Endodermal cell (in vitro differentiated cells): ENCODE measurements at regions not wholly inside any gene's neighbourhood (a gene's known extent, or its start where the extent isn't known, plus 50 kb on each side); places are given as distances from the start of the nearest gene placed in this dataset.

ENCODE experiments used
- DNase-seq: peaks from one replicate; pipeline ENCODE4 v3.0.0-alpha.2; 2017
- H3K27ac ChIP-seq: 2 replicates; pipeline ENCODE4 v1.5.1; 2013; ENCODE audit warnings: mild to moderate bottlenecking, low read depth, low read length, moderate library complexity
- H3K27me3 ChIP-seq: 2 replicates; pipeline ENCODE4 v1.6.1; 2013; ENCODE audit warnings: mild to moderate bottlenecking, low read length, moderate library complexity; ENCODE audit not compliant: insufficient read depth, control insufficient read depth, poor library complexity, severe bottlenecking
- H3K36me3 ChIP-seq: 2 replicates; pipeline ENCODE4 v1.7.0; 2013; ENCODE audit warnings: mild to moderate bottlenecking, low read length, moderate library complexity; ENCODE audit not compliant: control insufficient read depth, insufficient read depth
- H3K4me1 ChIP-seq: one replicate; pipeline ENCODE4 v1.7.0; 2013; ENCODE audit warnings: low read length; ENCODE audit not compliant: control insufficient read depth, insufficient read depth
- H3K4me3 ChIP-seq: 2 replicates; pipeline ENCODE4 v1.5.1; 2013; ENCODE audit warnings: mild to moderate bottlenecking, low read length, moderate library complexity
- H3K9ac ChIP-seq: 2 replicates; pipeline ENCODE4 v1.6.1; 2013; ENCODE audit warnings: mild to moderate bottlenecking, low read length, moderate library complexity; ENCODE audit not compliant: poor library complexity, severe bottlenecking; ENCODE audit errors: extremely low read depth
- H3K9me3 ChIP-seq: 2 replicates; pipeline ENCODE4 v1.6.1; 2013; ENCODE audit warnings: mild to moderate bottlenecking, low read length, moderate library complexity; ENCODE audit not compliant: control insufficient read depth
- H3K27ac Mint-ChIP-seq: 2 replicates; pipeline ENCODE4 v1.8.0; 2020; ENCODE audit warnings: mixed read lengths
- H3K27me3 Mint-ChIP-seq: 2 replicates; pipeline ENCODE4 v1.8.0; 2021; ENCODE audit warnings: mild to moderate bottlenecking, mixed read lengths; ENCODE audit not compliant: insufficient read depth
- H3K36me3 Mint-ChIP-seq: 2 replicates; pipeline ENCODE4 v1.8.0; 2020; ENCODE audit warnings: low read depth, mixed read lengths
- H3K4me1 Mint-ChIP-seq: 2 replicates; pipeline ENCODE4 v1.8.0; 2020; ENCODE audit warnings: mixed read lengths
- H3K4me3 Mint-ChIP-seq: 2 replicates; pipeline ENCODE4 v1.8.0; 2020; ENCODE audit warnings: mild to moderate bottlenecking, moderate library complexity, mixed read lengths
- H3K9me3 Mint-ChIP-seq: 2 replicates; pipeline ENCODE4 v1.8.0; 2020; ENCODE audit warnings: mild to moderate bottlenecking, mixed read lengths
- CTCF ChIP-seq: fragments of 200-600 bp; sonication (generic); conservative IDR thresholded peaks from 2 replicates; pipeline ENCODE4 v1.5.0; 2021; ENCODE audit warnings: antibody characterized with exemption, mild to moderate bottlenecking
- WGBS, 2 experiments: methylation state at CpG; one replicate each; pipeline versions ENCODE4 v1.1.5 to v1.1.7; 2013; ENCODE audit warnings: missing lambda C conversion rate in 2 of 2, mixed read lengths in 1 of 2; ENCODE audit not compliant: insufficient coverage in 1 of 2, insufficient read length in 1 of 2; 5-methylcytosine and 5-hydroxymethylcytosine counted together

- peak; percentile 44 for DNase-seq
- no peak overlapping the region for H3K27ac Mint-ChIP-seq
- no peaks in the 10 kb centered on the region for H3K27me3 Mint-ChIP-seq
- H3K36me3 ChIP-seq: no peaks in the 10 kb centered on the region
- no peaks in the 10 kb centered on the region for H3K9me3 Mint-ChIP-seq
- TF ChIP-seq CTCF: no peak
- no peak overlapping the region for H3K27ac ChIP-seq
- H3K9ac ChIP-seq: no peak overlapping the region
- no peaks in the 10 kb centered on the region for H3K4me1 ChIP-seq
- H3K4me3 ChIP-seq: no peak overlapping the region
- no peak overlapping the region for H3K4me3 Mint-ChIP-seq
- H3K36me3 Mint-ChIP-seq: no peaks in the 10 kb centered on the region
- H3K4me1 Mint-ChIP-seq: no peaks in the 10 kb centered on the region
- H3K9me3 ChIP-seq: no peaks in the 10 kb centered on the region
- 89 to 91% methylated on average over 13 to 19 of the region's 19 CpGs for WGBS, 2 experiments
- no peaks in the 10 kb centered on the region for H3K27me3 ChIP-seq
Measured at GRCh38 chr10:128431506-128431905, 305.3 kb upstream of the MKI67 start.

- H3K27ac ChIP-seq: no peak overlapping the region
- Mint-ChIP-seq H3K4me3 (no peak overlapping the region), H3K4me1 (no peaks in the 10 kb centered on the region), H3K9me3 (no peaks in the 10 kb centered on the region), H3K27ac (no peak overlapping the region), H3K36me3 (no peaks in the 10 kb centered on the region), H3K27me3 (no peaks in the 10 kb centered on the region)
- no peaks in the 10 kb centered on the region for H3K27me3 ChIP-seq
- H3K4me3 ChIP-seq: no peak overlapping the region
- 91 to 96% methylated on average over 5 to 7 of the region's 7 CpGs for WGBS, 2 experiments
- no peaks in the 10 kb centered on the region for H3K9me3 ChIP-seq
- no peak for TF ChIP-seq CTCF
- DNase-seq: no peak
- H3K4me1 ChIP-seq: no peaks in the 10 kb centered on the region
- no peaks in the 10 kb centered on the region for H3K36me3 ChIP-seq
- H3K9ac ChIP-seq: no peak overlapping the region
Measured at GRCh38 chr10:128432011-128432410, 305.8 kb upstream of the MKI67 start.

GRCh38 chr10:128432423-128432822 is 306.2 kb upstream of the MKI67 start:
- no peaks in the 10 kb centered on the region for H3K4me1 Mint-ChIP-seq
- no peak overlapping the region for H3K27ac Mint-ChIP-seq
- TF ChIP-seq CTCF: no peak
- H3K4me3 Mint-ChIP-seq: no peak overlapping the region
- no peaks in the 10 kb centered on the region for H3K36me3 ChIP-seq
- H3K4me3 ChIP-seq: no peak overlapping the region
- H3K27me3 Mint-ChIP-seq: no peaks in the 10 kb centered on the region
- H3K9me3 Mint-ChIP-seq: no peaks in the 10 kb centered on the region
- no peak overlapping the region for H3K9ac ChIP-seq
- no peaks in the 10 kb centered on the region for H3K36me3 Mint-ChIP-seq
- no peak for DNase-seq
- H3K27me3 ChIP-seq: no peaks in the 10 kb centered on the region
- no peaks in the 10 kb centered on the region for H3K4me1 ChIP-seq
- WGBS, 2 experiments: 90 to 100% methylated on average over 3 to 6 of the region's 6 CpGs
- H3K27ac ChIP-seq: no peak overlapping the region
- no peaks in the 10 kb centered on the region for H3K9me3 ChIP-seq
